Prostate gland (tissue), 2 donors: ENCODE measurements at regions not wholly inside any gene's neighbourhood (a gene's known extent, or its start where the extent isn't known, plus 50 kb on each side); places are given as distances from the start of the nearest gene placed in this dataset.

ENCODE experiments used
- DNase-seq: peaks from one replicate; pipeline ENCODE4 v3.0.0-alpha.2; 2019; ENCODE audit warnings: low spot score
- H3K27ac ChIP-seq, 2 donors: fragments of 200-600 bp; sonication (generic); 2 replicates each; pipeline ENCODE4 v1.5.1; 2017 to 2019
- H3K27me3 ChIP-seq: fragments of 200-600 bp; sonication (generic); replicated peaks from 2 replicates; pipeline ENCODE4 v1.5.1; 2019; ENCODE audit not compliant: insufficient read depth
- H3K36me3 ChIP-seq, 2 donors: fragments of 200-600 bp; sonication (generic); 1 replicate in 1 of 2; 2 replicates in 1 of 2; pipeline versions ENCODE4 v1.5.1 to v1.8.1; 2017 to 2019
- H3K4me1 ChIP-seq: fragments of 200-600 bp; sonication (generic); replicated peaks from 2 replicates; pipeline ENCODE4 v1.5.1; 2019
- H3K4me3 ChIP-seq, 2 donors: fragments of 200-600 bp; sonication (generic); 2 replicates each; pipeline ENCODE4 v1.5.1; 2017 to 2019
- H3K9me3 ChIP-seq: fragments of 200-600 bp; sonication (generic); 2 replicates; pipeline ENCODE4 v1.5.1; 2017
- POLR2A ChIP-seq: fragments of 450-650 bp; IDR thresholded peaks from one replicate; pipeline ENCODE4 v1.6.1; 2016; ENCODE audit warnings: antibody characterized with exemption, mild to moderate bottlenecking
- POLR2AphosphoS5 ChIP-seq: sonication (generic); formaldehyde crosslinking; IDR thresholded peaks from one replicate; pipeline ENCODE4 v1.6.1; 2017; ENCODE audit warnings: antibody characterized with exemption
- WGBS: methylation state at CpG from one replicate; pipeline ENCODE4 v1.1.5; 2018; 5-methylcytosine and 5-hydroxymethylcytosine counted together
- intact Hi-C: fragments of 100-400 bp; cut with DNase I; formaldehyde crosslinking; loops from one replicate; pipeline ENCODE4 v1.14.2; 2022
- TF ChIP-seq, protein P1 (sequence below), 4 experiments: fragments of 200-600 bp in 2 of 4; fragments of 450-650 bp in 2 of 4; sonication (generic) in 2 of 4; IDR thresholded peaks; 1 replicate in 3 of 4; 2 replicates in 1 of 4; pipeline ENCODE4 v1.5.1; 2016 to 2019; ENCODE audit warnings: antibody characterized with exemption in 4 of 4, mild to moderate bottlenecking in 2 of 4, moderate library complexity in 2 of 4

- 82% methylated on average over 6 of the region's 6 CpGs for WGBS
- Histone ChIP-seq H3K4me3 (no peak overlapping the region), H3K9me3 (no peaks in the 10 kb centered on the region), H3K27ac (no peak overlapping the region), H3K36me3 (no peaks in the 10 kb centered on the region), H3K4me1 (no peaks in the 10 kb centered on the region), H3K27me3 (no peaks in the 10 kb centered on the region)
- intact Hi-C loops = no loop called here
- TF ChIP-seq POLR2A (no peak), POLR2AphosphoS5 (no peak)
- TF ChIP-seq, protein P1, sequence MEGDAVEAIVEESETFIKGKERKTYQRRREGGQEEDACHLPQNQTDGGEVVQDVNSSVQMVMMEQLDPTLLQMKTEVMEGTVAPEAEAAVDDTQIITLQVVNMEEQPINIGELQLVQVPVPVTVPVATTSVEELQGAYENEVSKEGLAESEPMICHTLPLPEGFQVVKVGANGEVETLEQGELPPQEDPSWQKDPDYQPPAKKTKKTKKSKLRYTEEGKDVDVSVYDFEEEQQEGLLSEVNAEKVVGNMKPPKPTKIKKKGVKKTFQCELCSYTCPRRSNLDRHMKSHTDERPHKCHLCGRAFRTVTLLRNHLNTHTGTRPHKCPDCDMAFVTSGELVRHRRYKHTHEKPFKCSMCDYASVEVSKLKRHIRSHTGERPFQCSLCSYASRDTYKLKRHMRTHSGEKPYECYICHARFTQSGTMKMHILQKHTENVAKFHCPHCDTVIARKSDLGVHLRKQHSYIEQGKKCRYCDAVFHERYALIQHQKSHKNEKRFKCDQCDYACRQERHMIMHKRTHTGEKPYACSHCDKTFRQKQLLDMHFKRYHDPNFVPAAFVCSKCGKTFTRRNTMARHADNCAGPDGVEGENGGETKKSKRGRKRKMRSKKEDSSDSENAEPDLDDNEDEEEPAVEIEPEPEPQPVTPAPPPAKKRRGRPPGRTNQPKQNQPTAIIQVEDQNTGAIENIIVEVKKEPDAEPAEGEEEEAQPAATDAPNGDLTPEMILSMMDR (IDR thresholded peaks at IDR 0.05) = no peak
- DNase-seq = no peak
These were observed 132.6 kb downstream of the DDX1 start for GRCh38 chr2:15724235-15724634.

DNA sequence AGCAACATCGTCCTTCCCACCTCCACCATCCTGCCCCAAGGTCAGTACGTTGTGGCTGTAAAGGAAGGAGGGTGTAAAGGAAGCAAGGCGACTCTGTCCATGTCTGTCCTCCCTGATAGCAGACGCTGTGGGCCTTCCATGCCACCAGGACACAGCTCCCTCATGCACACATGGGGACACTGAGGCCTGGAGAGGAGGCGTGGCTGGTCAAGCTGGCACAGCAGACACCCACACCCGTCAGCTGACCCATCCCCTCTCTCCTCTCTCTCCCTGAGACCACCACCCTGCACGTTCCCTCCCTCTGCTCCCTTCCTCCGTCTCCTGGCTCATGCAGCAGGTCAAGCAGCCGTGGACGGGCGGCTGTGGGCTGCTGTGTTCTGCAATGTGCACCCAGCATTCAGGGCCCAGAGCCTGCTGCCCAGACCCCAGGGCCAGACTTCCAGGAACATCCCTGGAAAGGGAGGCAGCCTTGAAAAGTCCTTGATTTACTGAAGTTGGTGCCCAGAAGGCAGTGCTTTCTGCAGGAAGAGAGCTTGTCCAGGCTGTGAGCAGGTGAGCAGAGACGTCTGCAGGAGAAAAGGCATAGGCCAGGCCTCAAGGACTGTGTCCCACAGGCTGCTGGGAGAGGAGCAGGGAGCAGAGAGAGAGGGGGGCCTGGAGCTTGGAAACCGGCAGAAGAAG is 133.6 kb downstream of the DDX1 start:
- no peak overlapping the region for H3K27ac ChIP-seq
- 85% methylated on average over 13 of the region's 13 CpGs for WGBS
- H3K4me3 ChIP-seq = no peak overlapping the region
- no peaks in the 10 kb centered on the region for H3K36me3 ChIP-seq
- no peaks in the 10 kb centered on the region for H3K9me3 ChIP-seq
- TF ChIP-seq, protein P1 (IDR thresholded peaks at IDR 0.05) = no peak
- TF ChIP-seq POLR2AphosphoS5 (no peak), POLR2A (no peak)
- no peaks in the 10 kb centered on the region for H3K4me1 ChIP-seq
- no peaks in the 10 kb centered on the region for H3K27me3 ChIP-seq
- no peak for DNase-seq
- intact Hi-C loops = no loop called here

DNA sequence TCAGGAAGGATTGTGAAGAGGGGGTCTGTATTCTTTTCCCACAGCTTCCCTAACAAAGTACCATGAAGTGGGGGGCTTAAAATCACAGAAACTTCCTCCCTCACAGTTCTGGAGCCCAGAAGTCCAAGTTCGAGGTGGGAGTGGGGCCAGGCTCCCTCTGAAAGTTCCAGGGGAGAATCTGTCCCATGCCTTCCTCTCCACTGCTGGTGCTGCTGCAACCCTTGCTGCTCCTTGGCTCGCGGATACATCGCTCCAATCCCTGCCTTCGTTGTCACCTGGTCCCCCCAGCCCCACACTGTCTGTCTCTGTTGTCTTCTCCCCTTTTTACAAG is 134.1 kb downstream of the DDX1 start:
- WGBS = 97% methylated on average over 5 of the region's 5 CpGs

GRCh38 chr2:15726321-15727057 is 134.8 kb downstream of the DDX1 start:
- intact Hi-C loops = no loop called here
- WGBS = 90% methylated on average over 6 of the region's 8 CpGs
- Histone ChIP-seq H3K4me1 (no peaks in the 10 kb centered on the region), H3K36me3 (no peaks in the 10 kb centered on the region), H3K4me3 (no peak overlapping the region), H3K9me3 (no peaks in the 10 kb centered on the region), H3K27me3 (no peaks in the 10 kb centered on the region), H3K27ac (no peak overlapping the region)
- TF ChIP-seq POLR2A (no peak), POLR2AphosphoS5 (no peak)
- TF ChIP-seq, protein P1 (IDR thresholded peaks at IDR 0.05) = no peak
- DNase-seq = no peak

More for the DNA sequence above, 134.1 kb downstream of the DDX1 start:
- H3K4me3 ChIP-seq = no peak overlapping the region
- H3K36me3 ChIP-seq = no peaks in the 10 kb centered on the region
- no peaks in the 10 kb centered on the region for H3K4me1 ChIP-seq
- no peak overlapping the region for H3K27ac ChIP-seq
- no peak for TF ChIP-seq POLR2AphosphoS5
- TF ChIP-seq, protein P1 (IDR thresholded peaks at IDR 0.05) = no peak
- no peak for TF ChIP-seq POLR2A
- intact Hi-C loops = no loop called here
- no peak for DNase-seq
- no peaks in the 10 kb centered on the region for H3K27me3 ChIP-seq
- no peaks in the 10 kb centered on the region for H3K9me3 ChIP-seq
